PC-3 (cell line): ENCODE measurements at regions not wholly inside any gene's neighbourhood (a gene's known extent, or its start where the extent isn't known, plus 50 kb on each side); places are given as distances from the start of the nearest gene placed in this dataset.

Experiments
- EZH2 ChIP-seq: fragments of 300-600 bp; sonication (generic); IDR thresholded peaks from one replicate; pipeline ENCODE4 v1.6.1; 2017; ENCODE audit warnings: antibody characterized with exemption, mild to moderate bottlenecking, low read length; ENCODE audit not compliant: unreplicated experiment
- TF ChIP-seq, protein P1 (sequence below): fragments of 300-600 bp; sonication (generic); conservative IDR thresholded peaks from 2 replicates; pipeline ENCODE4 v1.5.1; 2017; ENCODE audit warnings: antibody characterized with exemption, low read depth, mild to moderate bottlenecking, low read length

DNA sequence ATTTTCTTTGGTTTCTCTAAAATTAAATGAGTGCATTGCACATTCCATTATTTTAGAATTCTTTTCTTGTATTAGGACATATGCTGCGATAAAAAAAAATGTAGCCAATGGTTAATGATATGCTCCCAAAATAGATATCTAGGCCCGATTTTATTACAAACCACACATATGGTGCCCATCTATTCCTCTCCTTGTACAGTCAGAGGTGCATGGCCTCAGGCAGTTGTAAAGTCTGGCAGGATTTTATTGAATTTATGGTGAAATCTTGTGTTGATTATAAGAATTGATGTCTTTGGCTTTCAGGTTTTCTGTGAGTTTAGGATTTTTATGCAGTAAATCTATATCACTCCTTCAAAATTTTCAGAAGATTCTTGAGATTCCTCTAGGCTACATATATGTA is 192.2 kb downstream of the RFPL4B start:
- TF ChIP-seq EZH2 = no peak
- TF ChIP-seq, protein P1, sequence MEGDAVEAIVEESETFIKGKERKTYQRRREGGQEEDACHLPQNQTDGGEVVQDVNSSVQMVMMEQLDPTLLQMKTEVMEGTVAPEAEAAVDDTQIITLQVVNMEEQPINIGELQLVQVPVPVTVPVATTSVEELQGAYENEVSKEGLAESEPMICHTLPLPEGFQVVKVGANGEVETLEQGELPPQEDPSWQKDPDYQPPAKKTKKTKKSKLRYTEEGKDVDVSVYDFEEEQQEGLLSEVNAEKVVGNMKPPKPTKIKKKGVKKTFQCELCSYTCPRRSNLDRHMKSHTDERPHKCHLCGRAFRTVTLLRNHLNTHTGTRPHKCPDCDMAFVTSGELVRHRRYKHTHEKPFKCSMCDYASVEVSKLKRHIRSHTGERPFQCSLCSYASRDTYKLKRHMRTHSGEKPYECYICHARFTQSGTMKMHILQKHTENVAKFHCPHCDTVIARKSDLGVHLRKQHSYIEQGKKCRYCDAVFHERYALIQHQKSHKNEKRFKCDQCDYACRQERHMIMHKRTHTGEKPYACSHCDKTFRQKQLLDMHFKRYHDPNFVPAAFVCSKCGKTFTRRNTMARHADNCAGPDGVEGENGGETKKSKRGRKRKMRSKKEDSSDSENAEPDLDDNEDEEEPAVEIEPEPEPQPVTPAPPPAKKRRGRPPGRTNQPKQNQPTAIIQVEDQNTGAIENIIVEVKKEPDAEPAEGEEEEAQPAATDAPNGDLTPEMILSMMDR = no peak
